HG03469 (cell line): ENCODE measurements at regions not wholly inside any gene's neighbourhood (a gene's known extent, or its start where the extent isn't known, plus 50 kb on each side); places are given as distances from the start of the nearest gene placed in this dataset.

Experiments used
- ATAC-seq: cut with Tn5 transposase; IDR thresholded peaks from one replicate; pipeline ENCODE4 v1.9.1; 2021; ENCODE audit warnings: mild to moderate bottlenecking, moderate library complexity, moderate number of reproducible peaks; ENCODE audit not compliant: unreplicated experiment

- peak; percentile 82 for ATAC-seq
Measured at GRCh38 chr1:4267381-4268261, 367.5 kb upstream of the C1orf174 start.

- no peak for ATAC-seq
Measured at GRCh38 chr1:4268262-4268888, 368.3 kb upstream of the C1orf174 start.

GRCh38 chr1:4268889-4269284 lies 368.8 kb upstream of the C1orf174 start:
- ATAC-seq: no peak

- ATAC-seq: no peak
Measured at GRCh38 chr1:4269330-4269729, 369.3 kb upstream of the C1orf174 start.

GRCh38 chr1:4269952-4270570 lies 370.0 kb upstream of the C1orf174 start:
- ATAC-seq: no peak

GRCh38 chr1:4270651-4271337 lies 370.7 kb upstream of the C1orf174 start:
- ATAC-seq: no peak

- no peak for ATAC-seq
Measured at GRCh38 chr1:4271338-4271998, 371.4 kb upstream of the C1orf174 start.

- ATAC-seq: no peak
Measured at GRCh38 chr1:4272568-4272967, 372.5 kb upstream of the C1orf174 start.

GRCh38 chr1:4273243-4273642 lies 373.2 kb upstream of the C1orf174 start:
- no peak for ATAC-seq

- no peak for ATAC-seq
Measured at GRCh38 chr1:4273747-4274146, 373.7 kb upstream of the C1orf174 start.

- no peak for ATAC-seq
Measured at GRCh38 chr1:4275083-4275482, 375.0 kb upstream of the C1orf174 start.

- ATAC-seq: no peak
Measured at GRCh38 chr1:4276238-4276637, 376.2 kb upstream of the C1orf174 start.

GRCh38 chr1:4277598-4277997 lies 376.8 kb upstream of the AJAP1 start:
- no peak for ATAC-seq

- ATAC-seq: no peak
Measured at GRCh38 chr1:4284976-4285375, 369.4 kb upstream of the AJAP1 start.

- ATAC-seq: no peak
Measured at GRCh38 chr1:4292861-4293260, 361.5 kb upstream of the AJAP1 start.

GRCh38 chr1:4298361-4299083 lies 355.9 kb upstream of the AJAP1 start:
- no peak for ATAC-seq

- no peak for ATAC-seq
Measured at GRCh38 chr1:4301007-4301406, 353.4 kb upstream of the AJAP1 start.

- no peak for ATAC-seq
Measured at GRCh38 chr1:4303303-4303702, 351.1 kb upstream of the AJAP1 start.

GRCh38 chr1:4305526-4306301 lies 348.7 kb upstream of the AJAP1 start:
- no peak for ATAC-seq
